Thoracic aorta (tissue), 2 donors: ENCODE measurements at regions not wholly inside any gene's neighbourhood (a gene's known extent, or its start where the extent isn't known, plus 50 kb on each side); places are given as distances from the start of the nearest gene placed in this dataset.

Source experiments
- ATAC-seq: fragments of 150-250 bp; one replicate; pipeline ENCODE4 v1.8.0; 2017; ENCODE audit warnings: low read depth; ENCODE audit not compliant: insufficient number of reproducible peaks, low FRiP score
- DNase-seq: peaks from one replicate; pipeline ENCODE4 v3.0.0-alpha.2; 2020; ENCODE audit warnings: low spot score
- H3K27ac ChIP-seq, 2 donors: fragments of 200-600 bp; sonication (generic); 1 replicate in 1 of 2; 2 replicates in 1 of 2; pipeline ENCODE4 v1.5.1; 2016; ENCODE audit warnings: mild to moderate bottlenecking in 2 of 2, moderate library complexity in 2 of 2
- H3K27me3 ChIP-seq: fragments of 200-600 bp; sonication (generic); replicated peaks from 2 replicates; pipeline ENCODE4 v1.6.0; 2016; ENCODE audit warnings: mild to moderate bottlenecking; ENCODE audit not compliant: insufficient read depth
- H3K36me3 ChIP-seq: fragments of 200-600 bp; sonication (generic); one replicate; pipeline ENCODE4 v1.5.1; 2016
- H3K4me1 ChIP-seq, 2 donors: fragments of 200-600 bp; sonication (generic); 1 replicate in 1 of 2; 2 replicates in 1 of 2; pipeline versions ENCODE4 v1.5.1 to v1.6.0; 2016; ENCODE audit warnings: low read depth in 2 of 2, mild to moderate bottlenecking in 1 of 2; ENCODE audit not compliant: control insufficient read depth in 1 of 2
- H3K4me3 ChIP-seq: fragments of 200-600 bp; sonication (generic); 2 replicates; pipeline ENCODE4 v1.5.1; 2016; ENCODE audit warnings: mild to moderate bottlenecking
- H3K9me3 ChIP-seq: fragments of 200-600 bp; sonication (generic); 2 replicates; pipeline ENCODE4 v1.5.1; 2016
- TF ChIP-seq, protein P1 (sequence below): fragments of 200-600 bp; sonication (generic); IDR thresholded peaks from one replicate; pipeline ENCODE4 v1.5.1; 2019; ENCODE audit warnings: antibody characterized with exemption

DNA sequence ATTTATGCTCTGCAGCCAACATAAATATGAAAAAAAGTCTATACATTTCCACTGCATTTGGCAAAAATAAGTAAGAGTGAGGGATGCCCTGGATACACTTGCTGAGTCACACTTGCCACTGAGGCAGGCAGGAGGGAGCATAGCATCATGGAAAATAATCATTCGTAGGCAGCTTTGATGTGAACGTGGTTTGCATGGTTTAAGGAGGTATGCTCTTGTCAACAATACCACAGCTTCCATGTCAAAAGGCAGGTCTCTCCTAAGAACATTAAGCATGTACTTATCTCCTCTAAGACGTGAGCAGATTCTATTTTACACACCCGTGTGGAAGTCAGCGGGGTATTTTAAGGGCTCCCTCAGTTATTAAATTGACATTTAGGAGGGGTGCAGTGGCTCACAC lies 89.2 kb upstream of the WDR11 start:
- no peaks in the 10 kb centered on the region for H3K27me3 ChIP-seq
- no peaks in the 10 kb centered on the region for H3K36me3 ChIP-seq
- DNase-seq (no peak), ATAC-seq (no peak)
- H3K4me1 ChIP-seq, result no peaks in the 10 kb centered on the region
- H3K27ac ChIP-seq, result no peak overlapping the region
- H3K4me3 ChIP-seq, result no peak overlapping the region
- TF ChIP-seq, protein P1, sequence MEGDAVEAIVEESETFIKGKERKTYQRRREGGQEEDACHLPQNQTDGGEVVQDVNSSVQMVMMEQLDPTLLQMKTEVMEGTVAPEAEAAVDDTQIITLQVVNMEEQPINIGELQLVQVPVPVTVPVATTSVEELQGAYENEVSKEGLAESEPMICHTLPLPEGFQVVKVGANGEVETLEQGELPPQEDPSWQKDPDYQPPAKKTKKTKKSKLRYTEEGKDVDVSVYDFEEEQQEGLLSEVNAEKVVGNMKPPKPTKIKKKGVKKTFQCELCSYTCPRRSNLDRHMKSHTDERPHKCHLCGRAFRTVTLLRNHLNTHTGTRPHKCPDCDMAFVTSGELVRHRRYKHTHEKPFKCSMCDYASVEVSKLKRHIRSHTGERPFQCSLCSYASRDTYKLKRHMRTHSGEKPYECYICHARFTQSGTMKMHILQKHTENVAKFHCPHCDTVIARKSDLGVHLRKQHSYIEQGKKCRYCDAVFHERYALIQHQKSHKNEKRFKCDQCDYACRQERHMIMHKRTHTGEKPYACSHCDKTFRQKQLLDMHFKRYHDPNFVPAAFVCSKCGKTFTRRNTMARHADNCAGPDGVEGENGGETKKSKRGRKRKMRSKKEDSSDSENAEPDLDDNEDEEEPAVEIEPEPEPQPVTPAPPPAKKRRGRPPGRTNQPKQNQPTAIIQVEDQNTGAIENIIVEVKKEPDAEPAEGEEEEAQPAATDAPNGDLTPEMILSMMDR, result no peak
- H3K9me3 ChIP-seq, result no peaks in the 10 kb centered on the region

DNA sequence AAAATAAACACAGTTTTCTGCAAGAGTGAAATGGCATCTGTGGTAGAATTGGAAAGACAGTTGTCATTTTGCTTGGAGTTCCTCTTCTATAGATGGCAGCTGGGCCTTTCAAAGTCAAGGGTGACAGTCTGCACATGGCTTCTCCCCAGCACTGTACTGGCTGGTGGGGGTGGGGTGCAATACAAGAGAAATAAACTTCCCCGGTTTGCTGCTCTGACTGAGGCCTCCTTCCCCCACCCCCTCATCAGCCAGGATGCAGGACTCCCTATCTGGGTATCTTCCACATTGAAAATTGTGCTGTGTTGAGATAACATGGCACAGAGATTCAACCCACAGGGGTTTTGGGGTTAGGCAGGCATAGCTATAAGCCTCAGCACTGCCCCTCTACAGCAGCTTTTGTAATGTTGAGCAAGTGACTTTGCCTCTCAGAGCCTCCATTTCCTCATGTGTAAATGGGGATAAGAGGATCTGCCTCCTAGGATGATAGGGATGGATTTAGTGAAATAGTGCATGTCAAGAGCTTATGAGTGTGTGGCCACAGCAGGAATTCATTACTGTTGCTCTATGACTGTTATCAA lies 85.8 kb upstream of the WDR11 start:
- Histone ChIP-seq H3K4me3 (no peak overlapping the region), H3K27ac (no peak overlapping the region), H3K4me1 (no peaks in the 10 kb centered on the region), H3K36me3 (no peaks in the 10 kb centered on the region), H3K9me3 (no peaks in the 10 kb centered on the region), H3K27me3 (no peaks in the 10 kb centered on the region)
- ATAC-seq, result no peak
- DNase-seq, result no peak
- TF ChIP-seq, protein P1, result no peak

DNA sequence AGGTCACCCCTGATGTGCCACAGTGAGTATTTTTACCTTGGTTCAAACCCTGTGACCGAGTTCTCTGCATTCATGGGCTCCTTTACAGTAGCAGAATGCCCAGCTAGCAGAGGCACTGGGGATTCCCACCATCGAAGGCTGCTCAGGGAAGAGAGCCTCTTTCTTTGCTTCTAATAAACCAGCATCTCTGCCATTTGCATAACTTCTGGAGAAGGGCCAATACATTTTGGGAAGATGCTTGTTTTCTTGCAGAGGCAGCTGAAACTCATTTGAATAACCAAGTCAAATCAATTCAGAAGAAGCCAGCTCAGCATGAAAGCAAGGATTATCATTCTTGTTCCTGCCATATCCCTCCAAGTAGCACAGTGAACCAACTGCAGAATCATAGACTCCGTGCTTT lies 82.9 kb upstream of the WDR11 start:
- Histone ChIP-seq H3K27ac (no peak overlapping the region), H3K4me1 (no peaks in the 10 kb centered on the region), H3K36me3 (no peaks in the 10 kb centered on the region), H3K27me3 (no peaks in the 10 kb centered on the region), H3K4me3 (no peak overlapping the region), H3K9me3 (no peaks in the 10 kb centered on the region)
- DNase-seq, result no peak
- no peak for ATAC-seq
- TF ChIP-seq, protein P1, result no peak

DNA sequence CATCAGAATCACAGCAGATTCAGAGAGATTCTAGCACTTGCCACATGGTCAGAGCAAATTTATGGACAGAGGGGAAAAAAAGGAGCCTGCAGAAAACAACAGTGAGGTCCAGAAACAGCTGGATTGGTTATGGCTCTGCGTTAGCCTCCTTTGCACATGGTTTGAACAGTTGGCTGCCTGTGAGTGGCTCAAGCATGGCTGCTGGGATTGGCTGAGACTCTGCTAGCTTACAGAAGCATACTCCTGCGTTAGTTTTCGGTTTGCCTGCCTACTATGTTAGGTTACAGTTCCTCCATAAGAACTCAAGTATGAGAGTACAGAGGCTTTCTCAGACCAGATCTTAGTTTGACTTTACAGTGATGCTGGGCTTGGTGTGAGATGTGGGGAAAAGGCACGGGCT lies 80.7 kb upstream of the WDR11 start:
- no peaks in the 10 kb centered on the region for H3K9me3 ChIP-seq
- H3K36me3 ChIP-seq, result no peaks in the 10 kb centered on the region
- H3K4me1 ChIP-seq, result no peaks in the 10 kb centered on the region
- H3K27ac ChIP-seq, result no peak overlapping the region
- no peaks in the 10 kb centered on the region for H3K27me3 ChIP-seq
- H3K4me3 ChIP-seq, result no peak overlapping the region
- no peak for DNase-seq
- TF ChIP-seq, protein P1, result no peak
- ATAC-seq, result no peak

DNA sequence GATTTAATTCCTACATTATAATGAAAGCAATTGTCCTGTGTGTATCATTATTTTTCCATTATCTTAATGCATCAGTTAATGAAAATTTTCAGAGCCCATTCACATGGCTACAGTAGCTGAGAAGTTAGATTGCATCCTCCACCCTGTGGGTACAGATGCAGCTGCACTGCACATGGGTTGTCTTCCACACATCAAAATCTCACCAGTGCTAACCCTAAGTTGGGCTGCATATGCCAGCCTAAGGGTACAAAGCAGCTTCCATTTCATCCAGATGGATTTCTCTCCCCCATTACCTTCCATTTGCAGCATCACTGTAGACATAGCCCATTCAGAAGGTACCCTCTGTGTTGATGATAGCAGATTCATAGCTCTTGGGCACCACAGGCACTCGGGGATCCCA lies 74.7 kb upstream of the WDR11 start:
- Histone ChIP-seq H3K27me3 (no peaks in the 10 kb centered on the region), H3K4me1 (no peaks in the 10 kb centered on the region), H3K27ac (no peak overlapping the region), H3K4me3 (no peak overlapping the region), H3K36me3 (no peaks in the 10 kb centered on the region), H3K9me3 (no peaks in the 10 kb centered on the region)
- ATAC-seq, result no peak
- DNase-seq, result no peak
- TF ChIP-seq, protein P1, result no peak
